ENCODE measurements at regions not wholly inside any gene's neighbourhood (a gene's known extent, or its start where the extent isn't known, plus 50 kb on each side); places are given as distances from the start of the nearest gene placed in this dataset.

DNA sequence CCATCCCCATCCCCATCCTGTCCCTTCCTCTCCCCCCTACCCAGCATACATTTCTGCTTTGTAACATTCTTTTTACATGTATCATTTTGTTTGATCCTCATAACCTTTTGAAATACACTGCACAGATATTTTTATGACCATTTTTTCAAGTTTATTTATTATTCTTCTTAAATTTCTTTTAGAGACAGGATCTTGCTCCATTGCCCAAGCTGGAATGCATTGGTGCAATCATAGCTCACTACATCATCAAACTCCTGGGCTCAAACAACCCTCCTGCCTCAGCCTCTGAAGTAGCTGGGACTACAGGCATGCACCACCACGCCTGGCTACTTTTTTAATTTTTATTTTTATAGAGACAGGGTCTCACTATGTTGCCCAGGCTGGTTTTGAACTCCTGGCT lies 99.4 kb upstream of the AKIP1 start:
- no peak overlapping the region for H3K4me3 ChIP-seq (ENCODE audit: low read depth, low read length)
- DNase-seq (ENCODE audit: low read depth) = no peak
- TF ChIP-seq, protein P1, sequence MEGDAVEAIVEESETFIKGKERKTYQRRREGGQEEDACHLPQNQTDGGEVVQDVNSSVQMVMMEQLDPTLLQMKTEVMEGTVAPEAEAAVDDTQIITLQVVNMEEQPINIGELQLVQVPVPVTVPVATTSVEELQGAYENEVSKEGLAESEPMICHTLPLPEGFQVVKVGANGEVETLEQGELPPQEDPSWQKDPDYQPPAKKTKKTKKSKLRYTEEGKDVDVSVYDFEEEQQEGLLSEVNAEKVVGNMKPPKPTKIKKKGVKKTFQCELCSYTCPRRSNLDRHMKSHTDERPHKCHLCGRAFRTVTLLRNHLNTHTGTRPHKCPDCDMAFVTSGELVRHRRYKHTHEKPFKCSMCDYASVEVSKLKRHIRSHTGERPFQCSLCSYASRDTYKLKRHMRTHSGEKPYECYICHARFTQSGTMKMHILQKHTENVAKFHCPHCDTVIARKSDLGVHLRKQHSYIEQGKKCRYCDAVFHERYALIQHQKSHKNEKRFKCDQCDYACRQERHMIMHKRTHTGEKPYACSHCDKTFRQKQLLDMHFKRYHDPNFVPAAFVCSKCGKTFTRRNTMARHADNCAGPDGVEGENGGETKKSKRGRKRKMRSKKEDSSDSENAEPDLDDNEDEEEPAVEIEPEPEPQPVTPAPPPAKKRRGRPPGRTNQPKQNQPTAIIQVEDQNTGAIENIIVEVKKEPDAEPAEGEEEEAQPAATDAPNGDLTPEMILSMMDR (conservative IDR thresholded peaks at IDR 0.05; ENCODE audit: low read depth, low read length) = no peak

DNA sequence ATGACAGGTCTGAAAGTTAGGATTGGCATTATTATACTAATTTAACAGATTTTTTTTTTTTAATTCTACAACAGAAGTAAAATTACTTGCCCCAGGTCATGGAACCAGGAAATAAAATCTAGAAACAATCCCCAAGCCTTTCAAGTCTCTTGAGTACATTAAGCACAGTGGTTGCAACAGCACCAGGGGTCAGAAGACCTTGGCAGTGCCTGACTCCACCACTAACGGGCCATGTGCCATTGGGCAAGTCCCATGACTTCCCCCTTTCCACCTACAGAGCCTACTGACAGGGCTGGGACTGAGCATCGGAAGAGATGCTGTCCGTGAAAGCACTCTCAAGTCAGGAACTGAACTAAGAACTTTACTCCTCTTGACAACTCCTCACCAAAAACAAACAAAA lies 98.6 kb upstream of the AKIP1 start:
- no peak for DNase-seq (ENCODE audit: low read depth)
- TF ChIP-seq, protein P1 (conservative IDR thresholded peaks at IDR 0.05; ENCODE audit: low read depth, low read length) = no peak
- H3K4me3 ChIP-seq (ENCODE audit: low read depth, low read length) = no peak overlapping the region

DNA sequence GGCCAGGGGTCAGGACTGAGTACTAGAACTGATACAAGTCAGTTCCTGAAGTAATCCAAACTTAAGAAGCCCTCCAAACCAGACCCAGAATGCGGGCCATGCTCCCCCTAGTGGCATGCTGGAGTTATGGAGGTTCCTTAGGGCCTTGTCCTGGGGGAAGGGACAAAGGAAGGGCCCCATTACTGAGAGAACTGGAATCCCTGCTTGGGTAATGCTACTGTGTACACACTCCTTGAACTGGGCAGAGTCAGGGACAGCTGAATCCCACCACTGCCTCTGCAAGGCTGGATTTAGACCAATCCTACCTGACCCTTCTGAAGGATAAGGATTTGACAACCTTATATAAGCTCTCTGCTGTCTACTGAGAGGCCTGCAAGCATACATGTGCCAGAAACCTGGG lies 97.3 kb upstream of the AKIP1 start:
- no peak overlapping the region for H3K4me3 ChIP-seq (ENCODE audit: low read depth, low read length)
- TF ChIP-seq, protein P1 (conservative IDR thresholded peaks at IDR 0.05; ENCODE audit: low read depth, low read length) = peak; percentile 97
- DNase-seq (ENCODE audit: low read depth) = no peak

DNA sequence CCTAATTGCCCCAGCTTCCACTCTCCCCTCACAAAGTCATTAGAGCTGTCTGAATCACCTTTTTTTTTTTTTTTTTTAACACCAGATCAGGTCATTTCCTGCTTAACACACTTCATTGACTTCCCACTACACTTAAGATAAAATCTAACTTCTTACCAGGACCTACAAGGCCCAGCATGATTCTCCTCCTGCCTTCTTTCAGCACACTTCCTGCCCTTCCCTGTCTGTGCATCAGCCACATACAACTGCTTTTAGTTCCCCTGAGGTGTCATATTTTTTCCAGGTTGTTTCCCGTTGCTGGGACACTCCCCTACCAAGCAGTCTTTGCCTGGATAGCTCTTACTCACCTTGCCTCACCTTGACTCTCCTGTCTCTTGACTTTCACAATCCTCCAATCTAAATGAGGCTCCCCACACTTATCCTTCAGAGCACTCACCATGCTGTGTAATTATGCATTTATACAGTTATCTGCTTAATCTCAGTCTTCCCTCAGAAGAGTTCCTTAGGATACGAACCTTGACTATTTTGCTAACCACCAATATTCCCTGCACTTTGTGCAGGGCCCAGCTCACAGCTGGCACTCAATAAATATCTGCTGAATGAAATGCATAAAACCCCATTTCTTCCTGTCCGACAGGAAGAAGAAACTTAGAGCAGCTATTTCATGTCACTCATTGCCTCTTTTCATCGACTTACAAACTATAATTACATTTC lies 96.6 kb upstream of the AKIP1 start:
- H3K4me3 ChIP-seq (ENCODE audit: low read depth, low read length) = no peak overlapping the region
- DNase-seq (ENCODE audit: low read depth) = no peak
- TF ChIP-seq, protein P1 (conservative IDR thresholded peaks at IDR 0.05; ENCODE audit: low read depth, low read length) = no peak

DNA sequence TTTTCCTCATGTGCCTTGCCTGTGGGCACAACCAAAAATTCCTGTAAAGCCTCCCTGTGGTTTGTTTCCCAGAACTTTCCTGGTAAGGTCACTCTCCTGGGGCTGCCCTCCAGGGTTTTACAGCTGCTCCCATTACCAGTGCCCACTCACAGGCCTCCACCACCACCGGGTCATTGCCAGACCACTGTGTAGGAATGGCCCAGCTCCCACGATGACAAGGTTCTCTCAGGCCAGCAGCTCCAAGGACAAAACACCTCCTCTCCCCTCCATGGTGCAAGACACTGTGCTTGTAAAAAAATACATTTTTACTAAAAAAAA lies 96.1 kb upstream of the AKIP1 start:
- DNase-seq (ENCODE audit: low read depth) = no peak
- TF ChIP-seq, protein P1 (conservative IDR thresholded peaks at IDR 0.05; ENCODE audit: low read depth, low read length) = no peak
- H3K4me3 ChIP-seq (ENCODE audit: low read depth, low read length) = no peak overlapping the region

DNA sequence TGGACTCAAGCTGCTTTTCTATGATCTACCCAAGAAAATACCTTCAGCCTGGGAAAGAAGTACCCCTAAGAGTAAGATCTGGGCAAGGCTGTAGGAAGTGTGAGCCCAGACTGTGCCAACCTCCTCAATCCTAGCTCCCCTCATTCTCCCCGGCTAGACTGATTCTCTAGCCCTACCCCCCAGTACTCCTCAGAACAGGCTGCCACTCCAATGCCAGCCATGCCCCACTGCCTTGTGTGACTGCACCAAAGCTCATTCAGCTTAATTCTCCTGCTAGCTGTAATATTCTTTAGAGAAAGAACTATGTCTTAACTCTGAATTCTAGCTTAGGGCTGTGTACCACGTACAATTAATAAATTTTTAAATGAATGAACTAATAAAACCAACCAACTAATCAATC lies 92.6 kb upstream of the AKIP1 start:
- DNase-seq (ENCODE audit: low read depth) = no peak
- TF ChIP-seq, protein P1 (conservative IDR thresholded peaks at IDR 0.05; ENCODE audit: low read depth, low read length) = no peak
- H3K4me3 ChIP-seq (ENCODE audit: low read depth, low read length) = no peak overlapping the region

DNA sequence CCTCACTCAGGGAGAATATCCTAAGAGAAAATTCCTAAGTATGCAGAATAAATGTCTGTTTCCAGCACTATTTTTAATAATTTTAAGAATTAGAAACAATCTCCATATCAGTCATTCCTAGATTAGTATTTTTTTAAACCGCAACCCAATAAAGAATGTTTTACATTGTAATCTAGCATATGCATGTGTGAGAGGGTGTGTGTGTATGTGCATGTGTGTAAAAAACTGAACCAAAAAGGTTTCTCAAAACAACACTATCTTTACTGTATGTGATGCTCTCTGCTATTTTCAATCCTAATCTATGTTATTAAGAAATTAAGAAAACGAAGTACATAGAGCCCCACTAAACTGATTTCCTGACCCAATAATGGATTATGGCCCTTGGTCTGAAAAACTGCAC lies 90.6 kb upstream of the AKIP1 start:
- TF ChIP-seq, protein P1 (conservative IDR thresholded peaks at IDR 0.05; ENCODE audit: low read depth, low read length) = no peak
- DNase-seq (ENCODE audit: low read depth) = no peak
- no peak overlapping the region for H3K4me3 ChIP-seq (ENCODE audit: low read depth, low read length)

All from epithelial cell of proximal tubule (primary cell).